Osteocyte (in vitro differentiated cells): ENCODE measurements at regions not wholly inside any gene's neighbourhood (a gene's known extent, or its start where the extent isn't known, plus 50 kb on each side); places are given as distances from the start of the nearest gene placed in this dataset.

ENCODE experiments used
- DNase-seq: peaks from one replicate; pipeline ENCODE4 v3.0.0; 2021; ENCODE audit warnings: mixed read lengths; ENCODE audit not compliant: unreplicated experiment; ENCODE audit errors: extremely low spot score
- H3K27ac Mint-ChIP-seq: one replicate; pipeline ENCODE4 v1.8.0; 2021; ENCODE audit warnings: mild to moderate bottlenecking, mixed read lengths; ENCODE audit not compliant: unreplicated experiment
- H3K27me3 Mint-ChIP-seq: one replicate; pipeline ENCODE4 v1.8.0; 2021; ENCODE audit warnings: mixed read lengths; ENCODE audit not compliant: unreplicated experiment
- H3K36me3 Mint-ChIP-seq: one replicate; pipeline ENCODE4 v1.8.0; 2021; ENCODE audit warnings: mixed read lengths; ENCODE audit not compliant: unreplicated experiment
- H3K4me1 Mint-ChIP-seq: one replicate; pipeline ENCODE4 v1.8.0; 2021; ENCODE audit warnings: mixed read lengths; ENCODE audit not compliant: unreplicated experiment
- H3K4me3 Mint-ChIP-seq: one replicate; pipeline ENCODE4 v1.8.0; 2021; ENCODE audit warnings: mild to moderate bottlenecking, moderate library complexity, mixed read lengths; ENCODE audit not compliant: unreplicated experiment
- H3K9me3 Mint-ChIP-seq: one replicate; pipeline ENCODE4 v1.8.0; 2021; ENCODE audit warnings: mixed read lengths; ENCODE audit not compliant: unreplicated experiment
- TF ChIP-seq, protein P1 (sequence below): fragments of 200-600 bp; sonication (generic); IDR thresholded peaks from 2 replicates; pipeline ENCODE4 v1.5.0; 2021; ENCODE audit warnings: antibody characterized with exemption, mild to moderate bottlenecking, moderate library complexity

DNA sequence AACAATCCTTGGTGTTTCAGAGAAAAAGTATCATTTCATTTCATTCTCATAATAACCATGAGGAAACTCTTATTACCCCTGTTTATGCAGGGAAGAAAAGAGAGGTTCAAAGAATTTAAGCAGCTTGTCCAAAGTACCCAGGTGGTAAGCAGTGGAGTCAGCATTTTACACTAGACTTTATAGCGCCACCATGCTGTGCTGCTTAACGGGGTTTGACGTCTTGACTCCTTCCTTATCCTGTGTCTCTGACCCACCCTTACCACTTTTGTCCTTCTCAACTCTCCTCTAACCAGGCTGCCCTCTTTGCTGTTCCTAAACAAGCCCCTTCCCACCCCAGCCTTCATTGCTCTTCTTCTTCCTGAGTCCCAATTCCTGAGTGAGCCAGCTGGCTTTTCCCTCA lies 117.0 kb upstream of the AHR start:
- no peaks in the 10 kb centered on the region for H3K9me3 Mint-ChIP-seq
- H3K27ac Mint-ChIP-seq, result peak overlapping the region; percentile 12
- TF ChIP-seq, protein P1, sequence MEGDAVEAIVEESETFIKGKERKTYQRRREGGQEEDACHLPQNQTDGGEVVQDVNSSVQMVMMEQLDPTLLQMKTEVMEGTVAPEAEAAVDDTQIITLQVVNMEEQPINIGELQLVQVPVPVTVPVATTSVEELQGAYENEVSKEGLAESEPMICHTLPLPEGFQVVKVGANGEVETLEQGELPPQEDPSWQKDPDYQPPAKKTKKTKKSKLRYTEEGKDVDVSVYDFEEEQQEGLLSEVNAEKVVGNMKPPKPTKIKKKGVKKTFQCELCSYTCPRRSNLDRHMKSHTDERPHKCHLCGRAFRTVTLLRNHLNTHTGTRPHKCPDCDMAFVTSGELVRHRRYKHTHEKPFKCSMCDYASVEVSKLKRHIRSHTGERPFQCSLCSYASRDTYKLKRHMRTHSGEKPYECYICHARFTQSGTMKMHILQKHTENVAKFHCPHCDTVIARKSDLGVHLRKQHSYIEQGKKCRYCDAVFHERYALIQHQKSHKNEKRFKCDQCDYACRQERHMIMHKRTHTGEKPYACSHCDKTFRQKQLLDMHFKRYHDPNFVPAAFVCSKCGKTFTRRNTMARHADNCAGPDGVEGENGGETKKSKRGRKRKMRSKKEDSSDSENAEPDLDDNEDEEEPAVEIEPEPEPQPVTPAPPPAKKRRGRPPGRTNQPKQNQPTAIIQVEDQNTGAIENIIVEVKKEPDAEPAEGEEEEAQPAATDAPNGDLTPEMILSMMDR, result no peak
- H3K4me3 Mint-ChIP-seq, result no peak overlapping the region
- no peak for DNase-seq
- H3K27me3 Mint-ChIP-seq, result no peaks in the 10 kb centered on the region
- no peaks in the 10 kb centered on the region for H3K36me3 Mint-ChIP-seq
- peaks cover 44% of the 10 kb centered on the region for H3K4me1 Mint-ChIP-seq

DNA sequence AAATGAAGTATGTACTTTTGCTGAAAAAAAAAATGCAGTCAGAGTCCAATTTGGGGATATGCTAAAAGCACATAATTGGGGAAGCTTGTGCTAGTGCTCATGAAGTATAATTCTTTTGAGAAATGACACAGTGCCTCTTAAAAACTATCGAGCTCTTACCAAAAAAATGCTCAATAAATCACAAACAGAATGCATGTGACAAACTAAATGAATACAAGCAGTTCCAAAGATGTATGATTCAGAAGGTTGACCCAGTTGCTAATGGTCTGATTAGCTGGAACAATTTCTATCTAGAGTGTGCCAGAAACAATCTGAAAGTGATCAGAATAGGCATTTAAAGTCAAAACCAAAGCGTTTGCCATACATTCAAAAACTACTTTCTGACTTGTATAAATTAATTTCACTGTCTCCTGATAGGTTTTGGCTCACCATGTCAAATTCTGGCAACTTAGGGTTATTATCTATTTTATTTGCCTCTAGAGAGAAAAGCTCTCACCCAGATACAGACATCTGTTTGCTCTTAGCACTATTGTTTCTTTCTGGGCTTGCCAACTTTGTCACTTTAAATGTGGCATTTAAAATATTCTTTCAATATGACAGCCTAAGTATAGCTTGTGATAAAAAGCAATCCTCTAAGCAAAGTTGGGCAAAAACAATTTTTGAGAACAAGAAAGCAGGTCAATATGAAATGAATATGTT lies 114.7 kb upstream of the AHR start:
- no peaks in the 10 kb centered on the region for H3K36me3 Mint-ChIP-seq
- no peak overlapping the region for H3K4me3 Mint-ChIP-seq
- peaks cover 41% of the 10 kb centered on the region for H3K4me1 Mint-ChIP-seq
- no peaks in the 10 kb centered on the region for H3K27me3 Mint-ChIP-seq
- DNase-seq, result no peak
- H3K27ac Mint-ChIP-seq, result no peak overlapping the region
- no peaks in the 10 kb centered on the region for H3K9me3 Mint-ChIP-seq
- TF ChIP-seq, protein P1, result no peak

DNA sequence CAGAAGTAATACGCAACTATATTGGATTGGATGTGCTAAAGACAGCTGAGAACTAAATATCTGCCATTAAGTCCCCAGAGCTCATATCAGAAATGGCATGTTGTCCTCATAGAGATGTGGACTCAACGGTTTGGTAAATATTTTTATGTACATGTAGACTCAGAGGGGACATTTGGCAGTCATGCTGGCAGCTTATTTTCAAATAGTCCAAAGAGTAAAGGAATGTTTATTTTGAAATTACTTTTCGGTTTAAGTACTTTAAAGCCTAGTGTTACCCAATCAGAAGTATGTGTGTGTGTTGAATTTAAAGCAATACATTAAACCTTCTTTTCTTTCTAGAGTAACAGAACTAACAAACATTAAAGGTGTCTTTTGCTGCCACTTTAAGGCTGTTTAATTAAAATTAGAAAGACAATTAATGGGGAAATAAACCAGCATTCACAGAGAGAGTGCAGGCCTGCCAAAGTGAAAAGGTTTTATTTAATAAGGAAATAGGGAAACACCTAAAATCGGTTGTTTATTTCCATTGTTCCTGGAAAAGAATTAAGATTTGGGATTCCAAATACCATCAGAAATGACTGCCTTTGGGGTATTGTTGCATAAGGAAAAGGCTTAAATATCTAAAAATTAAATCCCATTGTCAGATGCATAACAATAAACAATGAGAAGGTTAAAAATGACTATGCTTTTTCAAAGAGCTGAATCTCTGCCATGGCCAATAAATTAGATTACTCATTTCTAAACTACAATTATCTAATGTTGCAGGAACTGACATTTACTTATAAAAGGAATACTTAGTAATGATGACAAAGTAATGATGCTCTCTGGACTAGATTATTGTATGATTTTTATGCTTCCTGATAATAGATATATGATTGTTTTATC lies 113.4 kb upstream of the AHR start:
- H3K9me3 Mint-ChIP-seq, result no peaks in the 10 kb centered on the region
- no peaks in the 10 kb centered on the region for H3K36me3 Mint-ChIP-seq
- peak overlapping the region; percentile 78 for H3K27ac Mint-ChIP-seq
- TF ChIP-seq, protein P1, result no peak
- no peaks in the 10 kb centered on the region for H3K27me3 Mint-ChIP-seq
- DNase-seq, result no peak
- no peak overlapping the region for H3K4me3 Mint-ChIP-seq
- peaks cover 37% of the 10 kb centered on the region for H3K4me1 Mint-ChIP-seq

DNA sequence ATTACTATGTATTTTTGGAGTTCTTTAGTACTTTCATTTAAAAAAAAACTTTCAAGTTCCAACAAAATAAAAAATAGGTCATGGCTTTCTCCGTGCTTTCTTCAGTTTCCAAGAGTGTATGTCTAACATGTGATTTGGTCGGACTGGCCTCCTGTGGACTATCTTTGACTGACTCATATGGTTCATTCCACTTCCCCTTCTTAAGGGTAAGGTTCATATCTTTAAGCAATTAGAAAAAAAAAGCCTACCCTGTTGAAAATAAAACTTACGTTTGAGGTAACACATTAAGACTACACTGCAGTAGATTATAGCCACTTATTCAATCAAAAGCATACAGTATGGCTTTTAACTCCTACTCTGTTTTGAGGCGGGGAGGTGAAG lies 112.8 kb upstream of the AHR start:
- Mint-ChIP-seq H3K4me3 (no peak overlapping the region), H3K9me3 (no peaks in the 10 kb centered on the region), H3K27ac (peak overlapping the region; percentile 78), H3K27me3 (no peaks in the 10 kb centered on the region), H3K4me1 (peaks cover 31% of the 10 kb centered on the region), H3K36me3 (no peaks in the 10 kb centered on the region)
- DNase-seq, result no peak
- TF ChIP-seq, protein P1, result no peak
